ENCODE measurements at regions not wholly inside any gene's neighbourhood (a gene's known extent, or its start where the extent isn't known, plus 50 kb on each side); places are given as distances from the start of the nearest gene placed in this dataset.
A peak's percentile ranks its signal among the peaks of the same experiment; 100 is the strongest.
"Not testable (repeated sequence)": the region's sequence is repeated elsewhere in the genome, so short reads cannot be mapped to it uniquely, and the experiment has no call there.

DNA sequence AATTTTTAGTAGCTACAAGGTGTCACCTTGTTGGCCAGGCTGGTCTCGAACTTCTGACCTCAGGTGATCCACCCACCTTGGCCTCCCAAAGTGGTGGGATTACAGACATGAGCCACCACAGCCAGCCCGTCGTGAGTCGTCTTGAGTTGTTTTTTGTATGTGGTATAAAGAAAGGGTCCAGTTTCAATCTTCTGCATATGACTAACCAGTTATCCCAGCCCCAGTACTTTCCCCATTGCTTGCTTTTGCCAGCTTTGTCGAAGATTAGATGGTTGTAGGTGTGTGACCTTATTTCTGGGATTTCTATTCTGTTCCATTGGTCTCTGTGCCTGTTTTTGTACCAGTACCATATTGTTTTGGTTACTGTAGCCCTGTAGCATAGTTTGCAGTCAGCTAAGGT lies 105.9 kb downstream of the OR13H1 start:
- 70 to 88% (median 76%) methylated on average over 5 of the region's 5 CpGs for WGBS, 5 donors
- Histone ChIP-seq H3K9me3 (no peaks in the 10 kb centered on the region), H3K27me3 (replicated peaks in 1 of 7) (peaks cover 0 to 8% (median 0%) of the 10 kb centered on the region in 7 donors), H3K27ac (no peak overlapping the region), H3K4me1 (no peaks in the 10 kb centered on the region), H3K36me3 (no peaks in the 10 kb centered on the region), H3K4me3 (no peak overlapping the region)
- intact Hi-C loops (cut with DNase I; ENCODE audit: low total_unique reads), result no loop called here
- no peak for DNase-seq
- TF ChIP-seq, protein P1, sequence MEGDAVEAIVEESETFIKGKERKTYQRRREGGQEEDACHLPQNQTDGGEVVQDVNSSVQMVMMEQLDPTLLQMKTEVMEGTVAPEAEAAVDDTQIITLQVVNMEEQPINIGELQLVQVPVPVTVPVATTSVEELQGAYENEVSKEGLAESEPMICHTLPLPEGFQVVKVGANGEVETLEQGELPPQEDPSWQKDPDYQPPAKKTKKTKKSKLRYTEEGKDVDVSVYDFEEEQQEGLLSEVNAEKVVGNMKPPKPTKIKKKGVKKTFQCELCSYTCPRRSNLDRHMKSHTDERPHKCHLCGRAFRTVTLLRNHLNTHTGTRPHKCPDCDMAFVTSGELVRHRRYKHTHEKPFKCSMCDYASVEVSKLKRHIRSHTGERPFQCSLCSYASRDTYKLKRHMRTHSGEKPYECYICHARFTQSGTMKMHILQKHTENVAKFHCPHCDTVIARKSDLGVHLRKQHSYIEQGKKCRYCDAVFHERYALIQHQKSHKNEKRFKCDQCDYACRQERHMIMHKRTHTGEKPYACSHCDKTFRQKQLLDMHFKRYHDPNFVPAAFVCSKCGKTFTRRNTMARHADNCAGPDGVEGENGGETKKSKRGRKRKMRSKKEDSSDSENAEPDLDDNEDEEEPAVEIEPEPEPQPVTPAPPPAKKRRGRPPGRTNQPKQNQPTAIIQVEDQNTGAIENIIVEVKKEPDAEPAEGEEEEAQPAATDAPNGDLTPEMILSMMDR (IDR thresholded peaks at IDR 0.05 in 8 of 11, conservative IDR thresholded peaks at IDR 0.05 in 3 of 11), result no peak
- TF ChIP-seq POLR2A (IDR thresholded peaks at IDR 0.05), result no peak
- TF ChIP-seq POLR2AphosphoS5 (IDR thresholded peaks at IDR 0.05), result no peak

GRCh38 chrX:131650637-131651410 lies 107.0 kb downstream of the OR13H1 start:
- intact Hi-C loops (cut with DNase I; ENCODE audit: low total_unique reads), result no loop called here
- no peak for TF ChIP-seq POLR2A (IDR thresholded peaks at IDR 0.05)
- WGBS, 5 donors, result 61 to 80% (median 68%) methylated on average over 4 of the region's 4 CpGs
- H3K27ac ChIP-seq, result no peak overlapping the region
- DNase-seq, result no peak
- no peaks in the 10 kb centered on the region for H3K4me1 ChIP-seq
- no peaks in the 10 kb centered on the region for H3K9me3 ChIP-seq
- H3K4me3 ChIP-seq, result no peak overlapping the region
- no peaks in the 10 kb centered on the region for H3K36me3 ChIP-seq
- peaks cover 0 to 8% (median 0%) of the 10 kb centered on the region in 7 donors for H3K27me3 ChIP-seq (replicated peaks in 1 of 7)

DNA sequence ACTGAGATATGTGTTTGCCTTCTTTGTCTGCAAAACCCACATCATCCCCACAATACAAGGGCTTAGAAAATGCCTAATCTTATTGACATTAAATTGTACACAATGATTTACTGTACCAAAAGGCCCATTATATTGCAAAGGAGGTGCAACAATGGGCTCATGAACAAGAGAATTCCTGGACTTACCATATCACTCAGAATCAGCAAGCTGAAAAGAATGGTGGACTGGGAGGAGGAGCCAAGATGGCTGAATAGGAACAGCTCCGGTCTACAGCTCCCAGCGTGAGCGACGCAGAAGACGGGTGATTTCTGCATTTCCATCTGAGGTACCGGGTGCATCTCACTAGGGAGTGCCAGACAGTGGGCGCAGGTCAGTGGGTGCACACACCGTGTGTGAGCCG lies 119.9 kb downstream of the OR13H1 start:
- intact Hi-C loops (cut with DNase I; ENCODE audit: low total_unique reads); H3K27ac ChIP-seq; H3K4me3 ChIP-seq; DNase-seq; H3K36me3 ChIP-seq; H3K9me3 ChIP-seq; H3K4me1 ChIP-seq: not testable (repeated sequence)
- H3K27me3 ChIP-seq (replicated peaks in 1 of 7), result peaks cover 0 to 12% (median 0%) of the 10 kb centered on the region in 7 donors
- WGBS, 5 donors, result 85 to 100% (median 93%) methylated on average over 3 to 9 of the region's 9 CpGs

- H3K4me3 ChIP-seq, result no peak overlapping the region
- no peaks in the 10 kb centered on the region for H3K36me3 ChIP-seq
- no peak for DNase-seq
- 59 to 83% (median 72%) methylated on average over 2 of the region's 2 CpGs for WGBS, 5 donors
- no peaks in the 10 kb centered on the region for H3K27me3 ChIP-seq (replicated peaks in 1 of 7)
- no peak overlapping the region for H3K27ac ChIP-seq
- no peaks in the 10 kb centered on the region for H3K4me1 ChIP-seq
- intact Hi-C loops (cut with DNase I; ENCODE audit: low total_unique reads), result no loop called here
- no peak for TF ChIP-seq POLR2A (IDR thresholded peaks at IDR 0.05)
- TF ChIP-seq POLR2AphosphoS5 (IDR thresholded peaks at IDR 0.05), result no peak
- H3K9me3 ChIP-seq, result no peaks in the 10 kb centered on the region
Observed at GRCh38 chrX:131671735-131672134, 127.9 kb downstream of the OR13H1 start.

- WGBS, 5 donors, result 0 to 5% (median 3%) methylated on average over 1 of the region's 1 CpG
- Histone ChIP-seq H3K36me3 (no peaks in the 10 kb centered on the region), H3K9me3 (no peaks in the 10 kb centered on the region), H3K27me3 (replicated peaks in 1 of 7) (peaks cover 0 to 11% (median 0%) of the 10 kb centered on the region in 7 donors), H3K4me3 (no peak overlapping the region), H3K4me1 (no peaks in the 10 kb centered on the region), H3K27ac (no peak overlapping the region)
- intact Hi-C loops (cut with DNase I; ENCODE audit: low total_unique reads), result loop anchor here (5.0 kb wide), 1 partner anchor 167 kb away; no protein-coding TSS in a partner anchor
- no peak for DNase-seq
- no peak for TF ChIP-seq POLR2AphosphoS5 (IDR thresholded peaks at IDR 0.05)
- TF ChIP-seq, protein P1 (IDR thresholded peaks at IDR 0.05 in 8 of 11, conservative IDR thresholded peaks at IDR 0.05 in 3 of 11), result peak in 2 of 11 experiments; percentile 17 to 18
Observed at GRCh38 chrX:131675596-131676194, 131.8 kb downstream of the OR13H1 start.

Data from spleen (tissue), 11 donors.